Heart left ventricle (tissue), 13 donors: ENCODE measurements at regions not wholly inside any gene's neighbourhood (a gene's known extent, or its start where the extent isn't known, plus 50 kb on each side); places are given as distances from the start of the nearest gene placed in this dataset.

Experiments
- POLR2A ChIP-seq, 2 donors: fragments of 450-650 bp; IDR thresholded peaks; one replicate each; pipeline ENCODE4 v1.6.1; 2017; ENCODE audit warnings: antibody characterized with exemption in 2 of 2, mild to moderate bottlenecking in 2 of 2, moderate library complexity in 2 of 2
- TF ChIP-seq, protein P1 (sequence below), 12 donors: fragments of 200-600 bp; sonication (generic) in 4 of 12; IDR thresholded peaks; one replicate each; pipeline versions ENCODE4 v1.5.0 to v1.8.0; 2018 to 2022; ENCODE audit warnings: antibody characterized with exemption in 12 of 12, mild to moderate bottlenecking in 5 of 12
- donor health status: ischemic (EF 13 %, LVEDD 7.1; RV severe dilation, severe dysfunction).
- donor health status: DM: no; HTN: yes; CAD: no.
- donor health status: DM: no; HTN: no; CAD: no.
- donor health status: ischemic (EF 25% LVEDD 6.9; RV normal size, moderate dysfunction).
- donor health status: ischemic (EF 25% LVEDD 5.7; RV mildly dilated, moderate dysfunction).
- donor health status: ischemic (EF 35%, LVEDD 5.7; RV mildly dilated, moderate dysfunction).
- donor health status: nonischemic (EF 11% LVEDD 7.7; RV severe dilation, severe dysfunction).
- donor health status: DM: yes; HTN: yes; CAD: no.
- donor health status: PGD.
- donor health status: ischemic (EF 29% LVEDD 5.4; RV normal size, mild dysfunction).
- donor health status: nonischemic (EF 23%, LVEDD 6.1; RV moderate dilation, normal function).

DNA sequence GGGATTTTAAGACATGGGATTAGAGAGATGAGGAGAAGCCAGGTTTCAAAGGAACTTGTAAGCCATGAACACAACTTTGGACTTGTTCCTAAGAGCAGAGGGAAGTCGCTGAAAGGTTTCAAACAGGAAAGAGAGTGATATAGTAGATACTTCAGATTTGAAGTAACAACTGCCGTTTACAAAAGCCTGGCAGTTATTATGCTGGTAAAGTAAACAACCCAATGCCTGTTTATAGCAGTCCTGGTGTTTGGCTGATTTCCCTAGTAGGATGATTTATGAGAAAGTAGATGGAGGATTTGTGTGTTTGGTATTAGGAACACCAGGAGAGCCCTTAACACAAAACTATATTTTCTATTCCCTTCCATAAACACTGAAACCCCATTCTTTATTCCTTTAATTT, 285.7 kb downstream of the RMST start:
- TF ChIP-seq, protein P1, sequence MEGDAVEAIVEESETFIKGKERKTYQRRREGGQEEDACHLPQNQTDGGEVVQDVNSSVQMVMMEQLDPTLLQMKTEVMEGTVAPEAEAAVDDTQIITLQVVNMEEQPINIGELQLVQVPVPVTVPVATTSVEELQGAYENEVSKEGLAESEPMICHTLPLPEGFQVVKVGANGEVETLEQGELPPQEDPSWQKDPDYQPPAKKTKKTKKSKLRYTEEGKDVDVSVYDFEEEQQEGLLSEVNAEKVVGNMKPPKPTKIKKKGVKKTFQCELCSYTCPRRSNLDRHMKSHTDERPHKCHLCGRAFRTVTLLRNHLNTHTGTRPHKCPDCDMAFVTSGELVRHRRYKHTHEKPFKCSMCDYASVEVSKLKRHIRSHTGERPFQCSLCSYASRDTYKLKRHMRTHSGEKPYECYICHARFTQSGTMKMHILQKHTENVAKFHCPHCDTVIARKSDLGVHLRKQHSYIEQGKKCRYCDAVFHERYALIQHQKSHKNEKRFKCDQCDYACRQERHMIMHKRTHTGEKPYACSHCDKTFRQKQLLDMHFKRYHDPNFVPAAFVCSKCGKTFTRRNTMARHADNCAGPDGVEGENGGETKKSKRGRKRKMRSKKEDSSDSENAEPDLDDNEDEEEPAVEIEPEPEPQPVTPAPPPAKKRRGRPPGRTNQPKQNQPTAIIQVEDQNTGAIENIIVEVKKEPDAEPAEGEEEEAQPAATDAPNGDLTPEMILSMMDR (IDR thresholded peaks at IDR 0.05) = no peak
- TF ChIP-seq POLR2A (IDR thresholded peaks at IDR 0.05) = no peak
